ENCODE measurements at regions not wholly inside any gene's neighbourhood (a gene's known extent, or its start where the extent isn't known, plus 50 kb on each side); places are given as distances from the start of the nearest gene placed in this dataset.

GRCh38 chr10:101293007-101293723, 60.8 kb upstream of the BTRC start:
- WGBS, 4 donors = 51 to 58% (median 52%) methylated on average over 16 to 17 of the region's 17 CpGs

GRCh38 chr10:101294109-101294508, 59.9 kb upstream of the BTRC start:
- Histone ChIP-seq H3K9me3 (replicated peaks in 1 of 3) (no peaks in the 10 kb centered on the region), H3K36me3 (replicated peaks in 1 of 2) (no peaks in the 10 kb centered on the region), H3K4me1 (replicated peaks in 1 of 2) (peaks cover 9 to 12% of the 10 kb centered on the region in 2 donors), H3K27me3 (no peaks in the 10 kb centered on the region), H3K27ac (no peak overlapping the region), H3K4me3 (no peak overlapping the region)
- no peak for DNase-seq
- WGBS, 4 donors = 82 to 99% (median 93%) methylated on average over 3 of the region's 3 CpGs
- TF ChIP-seq POLR2A (IDR thresholded peaks at IDR 0.05) (no peak), CTCF (IDR thresholded peaks at IDR 0.05) (no peak)
- intact Hi-C loops (cut with DNase I) = loop anchor here in 1 of 2 donors (10.0 kb wide), 2 partner anchors 79 to 151 kb away; no protein-coding TSS in a partner anchor

More at GRCh38 chr10:101293007-101293723, 60.8 kb upstream of the BTRC start:
- Histone ChIP-seq H3K4me1 (replicated peaks in 1 of 2) (peaks cover 9 to 12% of the 10 kb centered on the region in 2 donors), H3K4me3 (peak overlapping the region in 1 of 4 donors; percentile 62), H3K9me3 (replicated peaks in 1 of 3) (no peaks in the 10 kb centered on the region), H3K36me3 (replicated peaks in 1 of 2) (no peaks in the 10 kb centered on the region), H3K27ac (peak overlapping the region in 1 of 5 donors; percentile 67), H3K27me3 (no peaks in the 10 kb centered on the region)
- peak in 1 of 7 donors; percentile 56 for DNase-seq
- TF ChIP-seq CTCF (IDR thresholded peaks at IDR 0.05) (no peak), POLR2A (IDR thresholded peaks at IDR 0.05) (no peak)
- intact Hi-C loops (cut with DNase I) = loop anchor here in 1 of 2 donors (10.0 kb wide), 2 partner anchors 78 to 152 kb away; no protein-coding TSS in a partner anchor

- Histone ChIP-seq H3K4me3 (no peak overlapping the region), H3K9me3 (replicated peaks in 1 of 3) (no peaks in the 10 kb centered on the region), H3K27me3 (no peaks in the 10 kb centered on the region), H3K27ac (no peak overlapping the region), H3K4me1 (replicated peaks in 1 of 2) (peaks cover 9 to 12% of the 10 kb centered on the region in 2 donors), H3K36me3 (replicated peaks in 1 of 2) (no peaks in the 10 kb centered on the region)
- intact Hi-C loops (cut with DNase I) = loop anchor here in 1 of 2 donors (10.0 kb wide), 2 partner anchors 80 to 150 kb away; no protein-coding TSS in a partner anchor
- no peak for TF ChIP-seq POLR2A (IDR thresholded peaks at IDR 0.05)
- TF ChIP-seq CTCF (IDR thresholded peaks at IDR 0.05) = no peak
- DNase-seq = no peak
- 80 to 89% (median 81%) methylated on average over 4 of the region's 4 CpGs for WGBS, 4 donors
These were observed 58.7 kb upstream of the BTRC start for GRCh38 chr10:101295261-101295660.

- DNase-seq = peak; percentile 43 to 82 (median 65)
- TF ChIP-seq POLR2A (IDR thresholded peaks at IDR 0.05) (no peak), CTCF (IDR thresholded peaks at IDR 0.05) (peak; percentile 55 to 88 (median 72))
- WGBS, 4 donors = 4 to 7% (median 4%) methylated on average over 9 of the region's 9 CpGs
- intact Hi-C loops (cut with DNase I) = loop anchor here in 1 of 2 donors (10.0 kb wide), 2 partner anchors 83 to 147 kb away; no protein-coding TSS in a partner anchor
- Histone ChIP-seq H3K4me3 (no peak overlapping the region), H3K27ac (no peak overlapping the region), H3K9me3 (replicated peaks in 1 of 3) (no peaks in the 10 kb centered on the region), H3K4me1 (replicated peaks in 1 of 2) (no peaks in the 10 kb centered on the region), H3K36me3 (replicated peaks in 1 of 2) (no peaks in the 10 kb centered on the region), H3K27me3 (no peaks in the 10 kb centered on the region)
These were observed 56.0 kb upstream of the BTRC start for GRCh38 chr10:101297901-101298486.

Data from adrenal gland (tissue), 9 donors.